Erythroblast (primary cell): ENCODE measurements at regions not wholly inside any gene's neighbourhood (a gene's known extent, or its start where the extent isn't known, plus 50 kb on each side); places are given as distances from the start of the nearest gene placed in this dataset.

Experiments used
- GATA1 ChIP-seq: IDR thresholded peaks from 2 replicates; pipeline ENCODE4 v1.6.1; 2011; ENCODE audit warnings: low read depth, mild to moderate bottlenecking, control low read depth, low read length, moderate library complexity
- POLR2A ChIP-seq: IDR thresholded peaks from 2 replicates; pipeline ENCODE4 v1.6.1; 2011; ENCODE audit warnings: mild to moderate bottlenecking, low read length

GRCh38 chr7:131943646-131944045 is 387.2 kb upstream of the PODXL start:
- TF ChIP-seq POLR2A, result no peak
- no peak for TF ChIP-seq GATA1
